Peyer's patch (tissue), 4 donors: ENCODE measurements at regions not wholly inside any gene's neighbourhood (a gene's known extent, or its start where the extent isn't known, plus 50 kb on each side); places are given as distances from the start of the nearest gene placed in this dataset.

Experiments used
- POLR2A ChIP-seq, 2 donors: fragments of 450-650 bp; IDR thresholded peaks; one replicate each; pipeline ENCODE4 v1.5.1; 2017; ENCODE audit warnings: antibody characterized with exemption in 2 of 2, mild to moderate bottlenecking in 2 of 2, moderate library complexity in 2 of 2
- TF ChIP-seq, protein P1 (sequence below), 6 experiments: fragments of 450-650 bp in 4 of 6; fragments of 200-600 bp in 2 of 6; sonication (generic) in 1 of 6; IDR thresholded peaks; one replicate each; pipeline ENCODE4 v1.5.1; 2017 to 2019; ENCODE audit warnings: antibody characterized with exemption in 6 of 6, mild to moderate bottlenecking in 3 of 6, moderate library complexity in 1 of 6

GRCh38 chr10:59020502-59020901 is 155.9 kb upstream of the PHYHIPL start:
- TF ChIP-seq, protein P1, sequence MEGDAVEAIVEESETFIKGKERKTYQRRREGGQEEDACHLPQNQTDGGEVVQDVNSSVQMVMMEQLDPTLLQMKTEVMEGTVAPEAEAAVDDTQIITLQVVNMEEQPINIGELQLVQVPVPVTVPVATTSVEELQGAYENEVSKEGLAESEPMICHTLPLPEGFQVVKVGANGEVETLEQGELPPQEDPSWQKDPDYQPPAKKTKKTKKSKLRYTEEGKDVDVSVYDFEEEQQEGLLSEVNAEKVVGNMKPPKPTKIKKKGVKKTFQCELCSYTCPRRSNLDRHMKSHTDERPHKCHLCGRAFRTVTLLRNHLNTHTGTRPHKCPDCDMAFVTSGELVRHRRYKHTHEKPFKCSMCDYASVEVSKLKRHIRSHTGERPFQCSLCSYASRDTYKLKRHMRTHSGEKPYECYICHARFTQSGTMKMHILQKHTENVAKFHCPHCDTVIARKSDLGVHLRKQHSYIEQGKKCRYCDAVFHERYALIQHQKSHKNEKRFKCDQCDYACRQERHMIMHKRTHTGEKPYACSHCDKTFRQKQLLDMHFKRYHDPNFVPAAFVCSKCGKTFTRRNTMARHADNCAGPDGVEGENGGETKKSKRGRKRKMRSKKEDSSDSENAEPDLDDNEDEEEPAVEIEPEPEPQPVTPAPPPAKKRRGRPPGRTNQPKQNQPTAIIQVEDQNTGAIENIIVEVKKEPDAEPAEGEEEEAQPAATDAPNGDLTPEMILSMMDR (IDR thresholded peaks at IDR 0.05) = no peak
- no peak for TF ChIP-seq POLR2A (IDR thresholded peaks at IDR 0.05)
